Adrenal gland (tissue), 5 donors: ENCODE measurements at regions not wholly inside any gene's neighbourhood (a gene's known extent, or its start where the extent isn't known, plus 50 kb on each side); places are given as distances from the start of the nearest gene placed in this dataset.
"Not testable (repeated sequence)": the region's sequence is repeated elsewhere in the genome, so short reads cannot be mapped to it uniquely, and the experiment has no call there.

Experiments used
- CTCF ChIP-seq, 6 experiments: fragments of 450-650 bp in 4 of 6; fragments of 200-600 bp in 2 of 6; sonication (generic) in 1 of 6; IDR thresholded peaks; 1 replicate in 5 of 6; 2 replicates in 1 of 6; pipeline versions ENCODE4 v1.5.1 to v1.8.0; 2016 to 2021; ENCODE audit warnings: antibody characterized with exemption in 6 of 6, mild to moderate bottlenecking in 2 of 6, moderate library complexity in 1 of 6
- POLR2A ChIP-seq, 2 donors: fragments of 450-650 bp; IDR thresholded peaks; one replicate each; pipeline ENCODE4 v1.6.1; 2017; ENCODE audit warnings: antibody characterized with exemption in 2 of 2, mild to moderate bottlenecking in 2 of 2, moderate library complexity in 1 of 2
- donor health status: DM: no; HTN: no; CAD: no.

GRCh38 chr15:84173231-84173610, 62.4 kb upstream of the GOLGA6L4 start:
- not testable (repeated sequence) for TF ChIP-seq CTCF, POLR2A (IDR thresholded peaks at IDR 0.05)
